Gastroesophageal sphincter (tissue), 4 donors: ENCODE measurements at regions not wholly inside any gene's neighbourhood (a gene's known extent, or its start where the extent isn't known, plus 50 kb on each side); places are given as distances from the start of the nearest gene placed in this dataset.

ENCODE experiments used
- ATAC-seq: fragments of 150-250 bp; one replicate; pipeline ENCODE4 v1.9.1; 2016; ENCODE audit warnings: mild to moderate bottlenecking, moderate library complexity
- H3K27ac ChIP-seq, 4 donors: fragments of 200-600 bp; sonication (generic) in 3 of 4; 1 replicate in 3 of 4; 2 replicates in 1 of 4; pipeline ENCODE4 v1.5.1; 2016 to 2019
- H3K27me3 ChIP-seq: fragments of 200-600 bp; sonication (generic); one replicate; pipeline ENCODE4 v1.5.1; 2019
- H3K36me3 ChIP-seq, 2 donors: fragments of 200-600 bp; sonication (generic); one replicate each; pipeline ENCODE4 v1.5.1; 2019; ENCODE audit warnings: control low read depth in 1 of 2
- H3K4me1 ChIP-seq, 3 donors: fragments of 200-600 bp; sonication (generic); 1 replicate in 2 of 3; 2 replicates in 1 of 3; pipeline ENCODE4 v1.5.1; 2016 to 2019; ENCODE audit warnings: control low read depth in 2 of 3
- H3K4me3 ChIP-seq, 2 donors: fragments of 200-600 bp; sonication (generic); one replicate each; pipeline ENCODE4 v1.5.1; 2019; ENCODE audit warnings: mild to moderate bottlenecking in 1 of 2, moderate library complexity in 1 of 2
- H3K9me3 ChIP-seq, 3 donors: fragments of 200-600 bp; sonication (generic); one replicate each; pipeline ENCODE4 v1.5.1; 2017 to 2019; ENCODE audit warnings: control low read depth in 2 of 3
- EP300 ChIP-seq: sonication (generic); formaldehyde crosslinking; IDR thresholded peaks from one replicate; pipeline ENCODE4 v1.6.1; 2017; ENCODE audit warnings: antibody characterized with exemption, mild to moderate bottlenecking
- POLR2A ChIP-seq, 2 donors: fragments of 450-650 bp; IDR thresholded peaks; one replicate each; pipeline ENCODE4 v1.6.1; 2017; ENCODE audit warnings: antibody characterized with exemption in 2 of 2, mild to moderate bottlenecking in 2 of 2, moderate library complexity in 1 of 2
- POLR2AphosphoS5 ChIP-seq: sonication (generic); formaldehyde crosslinking; IDR thresholded peaks from one replicate; pipeline ENCODE4 v1.6.1; 2017; ENCODE audit warnings: antibody characterized with exemption
- WGBS, 2 donors: methylation state at CpG; one replicate each; pipeline ENCODE4 v1.1.5; 2018; ENCODE audit warnings: low coverage in 1 of 2; 5-methylcytosine and 5-hydroxymethylcytosine counted together
- TF ChIP-seq, protein P1 (sequence below), 4 experiments: fragments of 200-600 bp in 2 of 4; fragments of 450-650 bp in 2 of 4; sonication (generic) in 1 of 4; IDR thresholded peaks; one replicate each; pipeline ENCODE4 v1.5.1; 2017 to 2019; ENCODE audit warnings: antibody characterized with exemption in 4 of 4, mild to moderate bottlenecking in 2 of 4, moderate library complexity in 2 of 4

GRCh38 chr2:226660124-226660523 lies 139.5 kb downstream of the IRS1 start:
- TF ChIP-seq, protein P1, sequence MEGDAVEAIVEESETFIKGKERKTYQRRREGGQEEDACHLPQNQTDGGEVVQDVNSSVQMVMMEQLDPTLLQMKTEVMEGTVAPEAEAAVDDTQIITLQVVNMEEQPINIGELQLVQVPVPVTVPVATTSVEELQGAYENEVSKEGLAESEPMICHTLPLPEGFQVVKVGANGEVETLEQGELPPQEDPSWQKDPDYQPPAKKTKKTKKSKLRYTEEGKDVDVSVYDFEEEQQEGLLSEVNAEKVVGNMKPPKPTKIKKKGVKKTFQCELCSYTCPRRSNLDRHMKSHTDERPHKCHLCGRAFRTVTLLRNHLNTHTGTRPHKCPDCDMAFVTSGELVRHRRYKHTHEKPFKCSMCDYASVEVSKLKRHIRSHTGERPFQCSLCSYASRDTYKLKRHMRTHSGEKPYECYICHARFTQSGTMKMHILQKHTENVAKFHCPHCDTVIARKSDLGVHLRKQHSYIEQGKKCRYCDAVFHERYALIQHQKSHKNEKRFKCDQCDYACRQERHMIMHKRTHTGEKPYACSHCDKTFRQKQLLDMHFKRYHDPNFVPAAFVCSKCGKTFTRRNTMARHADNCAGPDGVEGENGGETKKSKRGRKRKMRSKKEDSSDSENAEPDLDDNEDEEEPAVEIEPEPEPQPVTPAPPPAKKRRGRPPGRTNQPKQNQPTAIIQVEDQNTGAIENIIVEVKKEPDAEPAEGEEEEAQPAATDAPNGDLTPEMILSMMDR (IDR thresholded peaks at IDR 0.05), result no peak
- TF ChIP-seq POLR2AphosphoS5, result no peak
- WGBS, 2 donors, result 80 to 86% methylated on average over 5 of the region's 5 CpGs
- ATAC-seq, result no peak
- H3K36me3 ChIP-seq, result no peaks in the 10 kb centered on the region
- H3K27me3 ChIP-seq, result no peaks in the 10 kb centered on the region
- H3K27ac ChIP-seq, result peak overlapping the region; percentile 44 to 76 (median 76)
- no peaks in the 10 kb centered on the region for H3K9me3 ChIP-seq
- peaks cover 3 to 57% (median 8%) of the 10 kb centered on the region in 3 donors for H3K4me1 ChIP-seq
- no peak overlapping the region for H3K4me3 ChIP-seq

DNA sequence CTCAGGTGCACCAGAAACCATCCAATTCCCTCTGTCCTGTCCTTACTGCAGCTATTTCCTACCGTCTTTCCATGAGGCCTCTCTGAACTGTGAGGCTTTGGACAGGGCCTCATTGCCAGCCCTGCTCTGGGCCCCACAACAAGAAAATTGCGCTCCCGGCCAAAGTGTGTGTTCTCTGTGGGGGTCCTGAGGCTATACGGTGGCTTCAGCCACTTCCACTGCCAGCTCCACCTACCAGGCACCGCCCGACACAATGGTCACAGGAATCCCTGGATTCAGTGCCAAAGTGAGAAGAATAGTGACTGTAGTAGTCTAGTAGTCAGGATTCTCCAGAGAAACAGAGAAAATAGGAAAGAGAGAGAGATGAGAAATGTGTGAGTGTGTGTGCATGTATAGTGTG lies 140.2 kb downstream of the IRS1 start:
- no peak for ATAC-seq
- H3K36me3 ChIP-seq, result no peaks in the 10 kb centered on the region
- no peaks in the 10 kb centered on the region for H3K27me3 ChIP-seq
- no peaks in the 10 kb centered on the region for H3K9me3 ChIP-seq
- WGBS, 2 donors, result 75 to 86% methylated on average over 1 to 4 of the region's 6 CpGs
- H3K4me3 ChIP-seq, result no peak overlapping the region
- H3K4me1 ChIP-seq, result peaks cover 3 to 57% (median 8%) of the 10 kb centered on the region in 3 donors
- TF ChIP-seq POLR2A (IDR thresholded peaks at IDR 0.05), result no peak
- H3K27ac ChIP-seq, result peak overlapping the region in 3 of 4 donors; percentile 0 to 64 (median 12)

- ATAC-seq, result no peak
- H3K36me3 ChIP-seq, result no peaks in the 10 kb centered on the region
- TF ChIP-seq POLR2AphosphoS5, result no peak
- TF ChIP-seq POLR2A (IDR thresholded peaks at IDR 0.05), result no peak
- TF ChIP-seq EP300, result no peak
- TF ChIP-seq, protein P1 (IDR thresholded peaks at IDR 0.05), result no peak
- H3K27me3 ChIP-seq, result no peaks in the 10 kb centered on the region
- no peak overlapping the region for H3K4me3 ChIP-seq
- WGBS, 2 donors, result 74 to 93% methylated on average over 2 of the region's 2 CpGs
- H3K4me1 ChIP-seq, result peaks cover 3 to 57% (median 8%) of the 10 kb centered on the region in 3 donors
- H3K9me3 ChIP-seq, result no peaks in the 10 kb centered on the region
- H3K27ac ChIP-seq, result peak overlapping the region in 1 of 4 donors; percentile 0
These were observed 141.1 kb downstream of the IRS1 start for GRCh38 chr2:226658555-226658954.

- Histone ChIP-seq H3K27me3 (no peaks in the 10 kb centered on the region), H3K4me3 (no peak overlapping the region), H3K36me3 (no peaks in the 10 kb centered on the region), H3K9me3 (no peaks in the 10 kb centered on the region), H3K27ac (no peak overlapping the region), H3K4me1 (peaks cover 3 to 49% (median 8%) of the 10 kb centered on the region in 3 donors)
- no peak for TF ChIP-seq POLR2AphosphoS5
- TF ChIP-seq EP300, result no peak
- TF ChIP-seq, protein P1 (IDR thresholded peaks at IDR 0.05), result no peak
- no peak for TF ChIP-seq POLR2A (IDR thresholded peaks at IDR 0.05)
- WGBS, 2 donors, result 92 to 93% methylated on average over 6 of the region's 6 CpGs
- ATAC-seq, result no peak
These were observed 142.1 kb downstream of the IRS1 start for GRCh38 chr2:226657340-226658053.

DNA sequence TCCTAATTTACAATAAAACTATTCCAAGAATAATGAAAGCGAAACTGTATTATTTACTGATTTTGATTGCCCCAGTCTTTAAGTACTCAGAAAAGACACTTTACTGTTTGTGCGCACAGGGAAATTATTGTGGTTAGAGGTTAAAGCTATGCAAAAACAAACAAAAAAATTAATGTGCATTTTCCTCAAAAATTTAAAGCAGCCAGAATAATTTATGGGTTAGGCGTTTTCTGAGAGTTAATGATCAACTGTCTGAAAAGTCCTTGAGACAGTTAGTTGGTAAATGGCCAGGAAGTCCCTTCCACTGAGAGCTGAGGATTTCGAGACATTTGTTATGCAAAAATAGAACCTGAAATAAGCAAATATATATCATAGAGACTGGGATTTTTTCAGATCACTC lies 143.3 kb downstream of the IRS1 start:
- Histone ChIP-seq H3K27ac (peak overlapping the region in 1 of 4 donors; percentile 24), H3K27me3 (no peaks in the 10 kb centered on the region), H3K4me1 (peaks cover 3 to 44% (median 8%) of the 10 kb centered on the region in 3 donors), H3K4me3 (no peak overlapping the region), H3K9me3 (no peaks in the 10 kb centered on the region), H3K36me3 (no peaks in the 10 kb centered on the region)
- no peak for TF ChIP-seq POLR2AphosphoS5
- TF ChIP-seq, protein P1 (IDR thresholded peaks at IDR 0.05), result no peak
- TF ChIP-seq EP300, result no peak
- no peak for TF ChIP-seq POLR2A (IDR thresholded peaks at IDR 0.05)
- ATAC-seq, result no peak
- 54 to 70% methylated on average over 4 of the region's 4 CpGs for WGBS, 2 donors
